A673 (cell line): ENCODE measurements at regions not wholly inside any gene's neighbourhood (a gene's known extent, or its start where the extent isn't known, plus 50 kb on each side); places are given as distances from the start of the nearest gene placed in this dataset.

Experiments
- EZH2 ChIP-seq: fragments of 200-600 bp; sonication (generic); IDR thresholded peaks from 2 replicates; pipeline ENCODE4 v1.6.1; 2017; ENCODE audit warnings: borderline replicate concordance, low read depth, mild to moderate bottlenecking, mixed read lengths, antibody characterized with exemption, low read length; ENCODE audit not compliant: poor library complexity, severe bottlenecking
- TF ChIP-seq, protein P1 (sequence below): fragments of 300-800, 200-600 bp; sonication (generic); conservative IDR thresholded peaks from 2 replicates; pipeline ENCODE4 v1.5.1; 2017; ENCODE audit warnings: low read depth, mild to moderate bottlenecking, antibody characterized with exemption, low read length, moderate library complexity, mixed read lengths

DNA sequence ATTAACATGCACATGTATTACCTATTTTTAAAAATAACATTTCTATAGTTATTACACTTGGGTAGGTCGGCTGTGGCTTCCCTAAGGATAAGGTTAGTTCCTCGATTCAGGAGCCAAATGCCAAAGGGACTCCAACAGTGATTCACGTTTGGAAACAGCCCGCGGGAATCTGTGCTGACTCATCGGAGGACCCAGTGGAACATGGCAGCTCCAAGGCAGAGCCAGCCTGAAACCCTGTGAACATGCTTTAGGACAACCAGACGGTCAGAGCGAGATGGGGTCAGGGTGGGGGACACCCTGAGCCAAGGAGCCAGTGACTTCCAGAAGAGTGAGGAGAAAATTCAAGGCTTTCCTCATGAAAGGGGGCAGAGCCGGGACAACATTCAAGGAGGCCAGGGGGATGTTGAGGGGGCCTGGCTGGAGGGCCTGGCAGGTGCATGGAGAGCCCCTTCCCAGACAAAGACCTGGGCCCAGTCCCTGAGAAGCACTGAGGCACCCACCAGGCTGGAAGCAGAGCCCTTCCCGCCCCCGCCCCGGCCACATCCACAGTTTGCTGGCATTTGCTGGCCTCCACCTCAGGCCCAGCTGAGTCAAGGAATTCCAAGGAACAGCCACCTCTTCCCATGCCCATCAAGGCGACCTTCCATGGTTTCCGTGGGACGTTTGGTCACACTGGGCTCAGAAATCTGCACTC, 133.2 kb downstream of the SNX5 start:
- TF ChIP-seq, protein P1, sequence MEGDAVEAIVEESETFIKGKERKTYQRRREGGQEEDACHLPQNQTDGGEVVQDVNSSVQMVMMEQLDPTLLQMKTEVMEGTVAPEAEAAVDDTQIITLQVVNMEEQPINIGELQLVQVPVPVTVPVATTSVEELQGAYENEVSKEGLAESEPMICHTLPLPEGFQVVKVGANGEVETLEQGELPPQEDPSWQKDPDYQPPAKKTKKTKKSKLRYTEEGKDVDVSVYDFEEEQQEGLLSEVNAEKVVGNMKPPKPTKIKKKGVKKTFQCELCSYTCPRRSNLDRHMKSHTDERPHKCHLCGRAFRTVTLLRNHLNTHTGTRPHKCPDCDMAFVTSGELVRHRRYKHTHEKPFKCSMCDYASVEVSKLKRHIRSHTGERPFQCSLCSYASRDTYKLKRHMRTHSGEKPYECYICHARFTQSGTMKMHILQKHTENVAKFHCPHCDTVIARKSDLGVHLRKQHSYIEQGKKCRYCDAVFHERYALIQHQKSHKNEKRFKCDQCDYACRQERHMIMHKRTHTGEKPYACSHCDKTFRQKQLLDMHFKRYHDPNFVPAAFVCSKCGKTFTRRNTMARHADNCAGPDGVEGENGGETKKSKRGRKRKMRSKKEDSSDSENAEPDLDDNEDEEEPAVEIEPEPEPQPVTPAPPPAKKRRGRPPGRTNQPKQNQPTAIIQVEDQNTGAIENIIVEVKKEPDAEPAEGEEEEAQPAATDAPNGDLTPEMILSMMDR = no peak
- no peak for TF ChIP-seq EZH2
